GM21528 (cell line): ENCODE measurements at regions not wholly inside any gene's neighbourhood (a gene's known extent, or its start where the extent isn't known, plus 50 kb on each side); places are given as distances from the start of the nearest gene placed in this dataset.
"Not testable (repeated sequence)": the region's sequence is repeated elsewhere in the genome, so short reads cannot be mapped to it uniquely, and the experiment has no call there.

Experiments
- ATAC-seq: cut with Tn5 transposase; IDR thresholded peaks from one replicate; pipeline ENCODE4 v1.9.1; 2021; ENCODE audit warnings: mild to moderate bottlenecking, moderate library complexity; ENCODE audit not compliant: unreplicated experiment, low FRiP score

GRCh38 chr1:105027838-105028471 is 1278.3 kb downstream of the AMY1C start:
- ATAC-seq, result peak; percentile 66

- no peak for ATAC-seq
Observed at GRCh38 chr1:105072446-105072845, 1322.7 kb downstream of the AMY1C start.

- ATAC-seq, result no peak
Observed at GRCh38 chr1:105072850-105073249, 1323.2 kb downstream of the AMY1C start.

- no peak for ATAC-seq
Observed at GRCh38 chr1:105073660-105074059, 1324.0 kb downstream of the AMY1C start.

- no peak for ATAC-seq
Observed at GRCh38 chr1:105083611-105084010, 1333.9 kb downstream of the AMY1C start.

- ATAC-seq, result no peak
Observed at GRCh38 chr1:105087506-105087905, 1337.8 kb downstream of the AMY1C start.

GRCh38 chr1:105088166-105088565 is 1338.5 kb downstream of the AMY1C start:
- no peak for ATAC-seq

GRCh38 chr1:105093893-105094292 is 1344.2 kb downstream of the AMY1C start:
- ATAC-seq, result not testable (repeated sequence)

- no peak for ATAC-seq
Observed at GRCh38 chr1:105100102-105100501, 1350.4 kb downstream of the AMY1C start.

- no peak for ATAC-seq
Observed at GRCh38 chr1:105101261-105101660, 1351.6 kb downstream of the AMY1C start.

- ATAC-seq, result no peak
Observed at GRCh38 chr1:105102371-105102770, 1352.7 kb downstream of the AMY1C start.

- no peak for ATAC-seq
Observed at GRCh38 chr1:105122041-105122440, 1372.3 kb downstream of the AMY1C start.

- peak; percentile 66 for ATAC-seq
Observed at GRCh38 chr1:105137543-105138457, 1388.1 kb downstream of the AMY1C start.

- no peak for ATAC-seq
Observed at GRCh38 chr1:105138458-105138893, 1388.8 kb downstream of the AMY1C start.

GRCh38 chr1:105172788-105173187 is 1423.1 kb downstream of the AMY1C start:
- ATAC-seq, result no peak

GRCh38 chr1:105180789-105181188 is 1431.1 kb downstream of the AMY1C start:
- no peak for ATAC-seq

GRCh38 chr1:105204836-105205371 is 1455.2 kb downstream of the AMY1C start:
- ATAC-seq, result no peak

- ATAC-seq, result no peak
Observed at GRCh38 chr1:105208581-105208980, 1458.9 kb downstream of the AMY1C start.

- ATAC-seq, result no peak
Observed at GRCh38 chr1:105210747-105211146, 1461.0 kb downstream of the AMY1C start.

- ATAC-seq, result no peak
Observed at GRCh38 chr1:105231378-105231777, 1481.7 kb downstream of the AMY1C start.

- no peak for ATAC-seq
Observed at GRCh38 chr1:105243411-105243810, 1493.7 kb downstream of the AMY1C start.
